ENCODE measurements at regions not wholly inside any gene's neighbourhood (a gene's known extent, or its start where the extent isn't known, plus 50 kb on each side); places are given as distances from the start of the nearest gene placed in this dataset.

DNA sequence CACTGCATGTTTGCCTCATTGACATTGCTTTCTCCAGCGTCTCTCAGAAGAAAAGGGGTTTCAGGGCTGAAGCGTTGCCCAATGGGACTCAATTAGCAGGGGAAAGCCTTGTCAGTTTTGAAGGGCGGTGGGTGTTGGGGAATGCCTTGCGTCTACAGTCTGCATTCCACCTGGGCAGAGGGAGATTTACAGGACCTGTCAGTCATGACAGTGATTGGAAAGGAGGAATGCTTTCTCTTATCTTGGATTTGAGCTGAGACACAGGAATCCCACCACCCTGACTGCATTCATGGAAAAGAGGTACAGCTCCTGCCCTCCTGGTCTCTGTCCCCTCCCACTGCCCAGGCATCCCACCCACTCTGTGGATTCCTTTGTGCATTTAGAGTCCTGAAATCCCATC, 123.9 kb downstream of the ACKR3 start:
- TF ChIP-seq, protein P1, sequence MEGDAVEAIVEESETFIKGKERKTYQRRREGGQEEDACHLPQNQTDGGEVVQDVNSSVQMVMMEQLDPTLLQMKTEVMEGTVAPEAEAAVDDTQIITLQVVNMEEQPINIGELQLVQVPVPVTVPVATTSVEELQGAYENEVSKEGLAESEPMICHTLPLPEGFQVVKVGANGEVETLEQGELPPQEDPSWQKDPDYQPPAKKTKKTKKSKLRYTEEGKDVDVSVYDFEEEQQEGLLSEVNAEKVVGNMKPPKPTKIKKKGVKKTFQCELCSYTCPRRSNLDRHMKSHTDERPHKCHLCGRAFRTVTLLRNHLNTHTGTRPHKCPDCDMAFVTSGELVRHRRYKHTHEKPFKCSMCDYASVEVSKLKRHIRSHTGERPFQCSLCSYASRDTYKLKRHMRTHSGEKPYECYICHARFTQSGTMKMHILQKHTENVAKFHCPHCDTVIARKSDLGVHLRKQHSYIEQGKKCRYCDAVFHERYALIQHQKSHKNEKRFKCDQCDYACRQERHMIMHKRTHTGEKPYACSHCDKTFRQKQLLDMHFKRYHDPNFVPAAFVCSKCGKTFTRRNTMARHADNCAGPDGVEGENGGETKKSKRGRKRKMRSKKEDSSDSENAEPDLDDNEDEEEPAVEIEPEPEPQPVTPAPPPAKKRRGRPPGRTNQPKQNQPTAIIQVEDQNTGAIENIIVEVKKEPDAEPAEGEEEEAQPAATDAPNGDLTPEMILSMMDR (IDR thresholded peaks at IDR 0.05): no peak
- no peak for TF ChIP-seq EP300 (IDR thresholded peaks at IDR 0.05; ENCODE audit: low read depth)
